ENCODE measurements at regions not wholly inside any gene's neighbourhood (a gene's known extent, or its start where the extent isn't known, plus 50 kb on each side); places are given as distances from the start of the nearest gene placed in this dataset.
A peak's percentile ranks its signal among the peaks of the same experiment; 100 is the strongest.

DNA sequence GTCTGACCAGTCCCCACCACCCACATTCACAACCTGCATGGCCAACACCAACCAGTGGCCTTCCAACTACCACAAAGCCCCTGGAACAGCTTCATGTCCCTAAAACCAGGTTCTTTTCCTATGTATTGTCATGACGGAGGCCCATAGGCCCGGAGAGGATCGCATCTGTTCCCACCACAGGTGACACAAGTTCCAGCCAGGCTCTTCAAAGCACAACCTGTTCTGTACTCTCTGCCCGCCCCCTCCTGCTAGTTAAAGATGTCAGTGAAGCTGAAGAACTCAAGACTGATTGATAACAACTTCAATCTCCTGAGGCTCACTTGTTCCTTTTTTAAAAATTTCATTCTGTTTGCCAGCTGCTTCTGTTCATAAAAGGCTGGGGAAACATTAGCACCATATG is 121.1 kb upstream of the GUCY1A2 start:
- FAIRE-seq = no peak
- no peak for DNase-seq (ENCODE audit: low read depth)
- no peak overlapping the region for H3K4me3 ChIP-seq (ENCODE audit: low read depth, low read length)

DNA sequence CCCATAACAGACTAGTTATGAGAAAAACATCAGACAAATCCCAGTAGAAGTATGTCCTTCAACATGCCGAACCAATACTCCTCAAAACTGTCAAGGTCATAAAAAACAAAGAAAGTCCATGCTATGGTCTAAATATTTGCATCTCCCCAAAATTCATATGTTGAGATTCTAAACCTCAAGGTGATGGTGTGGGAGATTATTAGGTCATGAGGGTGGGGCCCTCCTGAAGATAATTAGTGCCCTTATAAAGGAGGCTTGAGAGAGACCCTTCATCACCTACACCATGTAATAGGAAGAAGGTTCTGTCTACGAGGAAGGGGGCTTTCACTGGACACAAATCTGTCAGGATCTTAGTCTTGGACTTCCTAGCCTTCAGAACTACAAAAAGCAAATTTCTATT is 118.6 kb upstream of the GUCY1A2 start:
- Histone ChIP-seq H3K27me3 (ENCODE audit: control insufficient read depth, insufficient read depth, low read length) (no peaks in the 10 kb centered on the region), H3K36me3 (ENCODE audit: control insufficient read depth, insufficient read depth, low read length) (no peaks in the 10 kb centered on the region), H3K4me3 (ENCODE audit: low read depth, low read length) (no peak overlapping the region)
- DNase-seq (ENCODE audit: low read depth) (no peak), FAIRE-seq (no peak)
- TF ChIP-seq, protein P1, sequence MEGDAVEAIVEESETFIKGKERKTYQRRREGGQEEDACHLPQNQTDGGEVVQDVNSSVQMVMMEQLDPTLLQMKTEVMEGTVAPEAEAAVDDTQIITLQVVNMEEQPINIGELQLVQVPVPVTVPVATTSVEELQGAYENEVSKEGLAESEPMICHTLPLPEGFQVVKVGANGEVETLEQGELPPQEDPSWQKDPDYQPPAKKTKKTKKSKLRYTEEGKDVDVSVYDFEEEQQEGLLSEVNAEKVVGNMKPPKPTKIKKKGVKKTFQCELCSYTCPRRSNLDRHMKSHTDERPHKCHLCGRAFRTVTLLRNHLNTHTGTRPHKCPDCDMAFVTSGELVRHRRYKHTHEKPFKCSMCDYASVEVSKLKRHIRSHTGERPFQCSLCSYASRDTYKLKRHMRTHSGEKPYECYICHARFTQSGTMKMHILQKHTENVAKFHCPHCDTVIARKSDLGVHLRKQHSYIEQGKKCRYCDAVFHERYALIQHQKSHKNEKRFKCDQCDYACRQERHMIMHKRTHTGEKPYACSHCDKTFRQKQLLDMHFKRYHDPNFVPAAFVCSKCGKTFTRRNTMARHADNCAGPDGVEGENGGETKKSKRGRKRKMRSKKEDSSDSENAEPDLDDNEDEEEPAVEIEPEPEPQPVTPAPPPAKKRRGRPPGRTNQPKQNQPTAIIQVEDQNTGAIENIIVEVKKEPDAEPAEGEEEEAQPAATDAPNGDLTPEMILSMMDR (IDR thresholded peaks at IDR 0.05; ENCODE audit: insufficient read depth, low read length, severe bottlenecking) = no peak

More for the DNA sequence above, 121.1 kb upstream of the GUCY1A2 start:
- Histone ChIP-seq H3K27me3 (ENCODE audit: control insufficient read depth, insufficient read depth, low read length) (no peaks in the 10 kb centered on the region), H3K36me3 (ENCODE audit: control insufficient read depth, insufficient read depth, low read length) (no peaks in the 10 kb centered on the region)
- TF ChIP-seq, protein P1 (IDR thresholded peaks at IDR 0.05; ENCODE audit: insufficient read depth, low read length, severe bottlenecking) = no peak

DNA sequence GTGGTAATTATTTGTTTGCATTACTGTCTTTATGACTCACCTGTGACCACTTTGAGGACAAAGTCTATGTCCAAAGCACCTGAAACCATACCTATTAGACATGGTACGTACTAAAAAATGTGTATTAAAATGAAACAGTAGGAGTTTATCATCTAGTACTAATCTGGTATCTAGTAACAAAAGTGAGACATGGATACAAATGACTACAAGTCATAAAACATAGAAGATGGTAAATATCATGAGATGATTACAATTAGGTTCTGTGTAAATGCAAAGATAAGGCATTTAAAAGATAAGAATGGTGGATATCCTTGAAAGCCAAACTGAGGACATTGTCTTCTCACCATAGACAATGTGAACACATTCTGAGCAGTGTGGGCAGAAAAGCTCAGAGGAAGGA is 113.5 kb upstream of the GUCY1A2 start:
- Histone ChIP-seq H3K36me3 (ENCODE audit: control insufficient read depth, insufficient read depth, low read length) (no peaks in the 10 kb centered on the region), H3K4me3 (ENCODE audit: low read depth, low read length) (no peak overlapping the region), H3K27me3 (ENCODE audit: control insufficient read depth, insufficient read depth, low read length) (no peaks in the 10 kb centered on the region)
- FAIRE-seq (no peak), DNase-seq (ENCODE audit: low read depth) (no peak)
- TF ChIP-seq, protein P1 (IDR thresholded peaks at IDR 0.05; ENCODE audit: insufficient read depth, low read length, severe bottlenecking) = no peak

DNA sequence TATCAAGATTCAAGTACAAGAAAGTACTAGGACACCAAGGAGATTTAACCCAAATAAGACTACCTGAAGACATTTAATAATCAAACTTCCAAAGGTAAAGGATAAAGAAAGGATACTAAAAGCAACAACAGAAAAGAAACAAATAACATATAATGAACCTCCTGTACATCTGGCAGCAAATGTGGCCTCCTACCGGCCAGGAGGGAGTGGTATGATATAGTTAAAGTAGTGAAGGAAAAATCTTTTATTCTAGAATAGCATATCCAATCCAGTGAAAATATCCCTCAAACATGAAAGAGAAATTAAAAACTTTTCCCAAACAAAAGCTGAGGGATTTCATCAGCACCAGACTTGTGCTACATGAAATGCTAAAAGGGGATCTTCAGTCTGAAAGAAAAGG is 104.7 kb upstream of the GUCY1A2 start:
- H3K4me3 ChIP-seq (ENCODE audit: low read depth, low read length) = no peak overlapping the region
- DNase-seq (ENCODE audit: low read depth) (no peak), FAIRE-seq (no peak)

DNA sequence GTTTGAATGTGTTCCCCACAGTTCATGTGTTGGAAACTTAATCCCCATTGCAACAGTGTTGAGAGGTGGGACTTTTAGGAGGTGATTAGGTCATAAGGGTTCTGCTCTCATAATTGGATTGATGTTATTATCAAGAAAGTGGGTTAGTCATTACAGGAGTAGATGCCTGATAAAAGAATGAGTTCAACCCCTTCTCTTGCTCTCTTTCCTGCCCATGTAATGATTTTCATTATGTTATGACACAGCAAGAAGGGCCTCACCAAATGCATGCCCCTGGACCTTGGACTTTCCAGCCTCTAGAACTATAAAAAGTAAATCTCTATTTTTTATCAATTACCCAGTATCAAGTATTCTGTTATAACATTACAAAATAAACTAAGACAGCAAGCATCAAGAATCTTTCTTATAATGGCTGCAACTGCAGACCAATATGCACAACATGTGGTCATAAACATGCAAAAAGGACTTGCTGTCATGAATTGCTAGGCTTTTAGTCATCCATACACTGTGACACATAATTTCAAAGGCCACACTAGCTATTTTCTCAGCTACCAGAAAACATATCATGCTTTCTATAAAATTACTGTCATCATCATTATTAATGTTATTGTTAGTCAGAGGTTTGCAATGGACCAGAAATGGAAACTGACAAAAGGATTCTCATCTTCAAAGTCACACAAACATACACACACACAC is 99.9 kb upstream of the GUCY1A2 start:
- H3K4me3 ChIP-seq (ENCODE audit: low read depth, low read length) = no peak overlapping the region
- DNase-seq (ENCODE audit: low read depth) (peak; percentile 10), FAIRE-seq (no peak)
- no peaks in the 10 kb centered on the region for H3K36me3 ChIP-seq (ENCODE audit: control insufficient read depth, insufficient read depth, low read length)
- no peaks in the 10 kb centered on the region for H3K27me3 ChIP-seq (ENCODE audit: control insufficient read depth, insufficient read depth, low read length)
- TF ChIP-seq, protein P1 (IDR thresholded peaks at IDR 0.05; ENCODE audit: insufficient read depth, low read length, severe bottlenecking) = no peak

More for the DNA sequence above, 104.7 kb upstream of the GUCY1A2 start:
- no peaks in the 10 kb centered on the region for H3K27me3 ChIP-seq (ENCODE audit: control insufficient read depth, insufficient read depth, low read length)
- no peaks in the 10 kb centered on the region for H3K36me3 ChIP-seq (ENCODE audit: control insufficient read depth, insufficient read depth, low read length)
- TF ChIP-seq, protein P1 (IDR thresholded peaks at IDR 0.05; ENCODE audit: insufficient read depth, low read length, severe bottlenecking) = no peak

DNA sequence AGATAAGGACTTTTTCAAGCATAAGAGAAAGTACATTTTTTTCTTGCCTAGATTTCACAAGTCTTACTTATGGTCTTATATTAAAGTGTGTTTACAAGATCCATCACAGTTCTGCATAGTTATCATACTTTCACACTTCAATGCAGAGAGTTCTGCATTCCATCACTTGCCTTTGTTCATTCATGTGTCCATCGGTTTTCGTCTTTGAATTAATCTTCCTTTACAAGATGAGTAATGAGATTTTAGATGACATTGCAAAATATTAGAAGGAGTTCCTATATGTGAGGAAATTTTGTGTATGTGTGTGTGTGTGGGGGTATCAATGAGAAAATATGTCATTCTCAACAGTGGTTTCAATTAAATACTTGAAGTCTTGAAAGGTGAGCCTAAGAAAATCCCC is 98.1 kb upstream of the GUCY1A2 start:
- DNase-seq (ENCODE audit: low read depth) (peak; percentile 4), FAIRE-seq (no peak)
- no peak overlapping the region for H3K4me3 ChIP-seq (ENCODE audit: low read depth, low read length)
- TF ChIP-seq, protein P1 (IDR thresholded peaks at IDR 0.05; ENCODE audit: insufficient read depth, low read length, severe bottlenecking) = no peak
- H3K27me3 ChIP-seq (ENCODE audit: control insufficient read depth, insufficient read depth, low read length) = no peaks in the 10 kb centered on the region
- H3K36me3 ChIP-seq (ENCODE audit: control insufficient read depth, insufficient read depth, low read length) = no peaks in the 10 kb centered on the region
